Stimulated activated CD8-positive, alpha-beta memory T cell treated with anti-CD3 and anti-CD28 coated beads, Interleukin-7, amount 100 ng/mL, for 48 hours (primary cell): ENCODE measurements at regions not wholly inside any gene's neighbourhood (a gene's known extent, or its start where the extent isn't known, plus 50 kb on each side); places are given as distances from the start of the nearest gene placed in this dataset.
"Not testable (repeated sequence)": the region's sequence is repeated elsewhere in the genome, so short reads cannot be mapped to it uniquely, and the experiment has no call there.

ENCODE experiments used
- DNase-seq, 2 donors: peaks; one replicate each; pipeline ENCODE4 v3.0.0-alpha.2; 2020; ENCODE audit warnings: low read depth in 1 of 2; ENCODE audit errors: extremely low read depth in 1 of 2

GRCh38 chr3:168802766-168803165 lies 707.0 kb upstream of the GOLIM4 start:
- DNase-seq = no peak

GRCh38 chr3:168801794-168802193 lies 706.1 kb upstream of the GOLIM4 start:
- no peak for DNase-seq

GRCh38 chr3:168796339-168796738 lies 700.6 kb upstream of the GOLIM4 start:
- DNase-seq = no peak

GRCh38 chr3:168794427-168794826 lies 698.7 kb upstream of the GOLIM4 start:
- DNase-seq = no peak

GRCh38 chr3:168782193-168782592 lies 686.5 kb upstream of the GOLIM4 start:
- DNase-seq = no peak

GRCh38 chr3:168779970-168780645 lies 684.4 kb upstream of the GOLIM4 start:
- DNase-seq = not testable (repeated sequence)

GRCh38 chr3:168753724-168754123 lies 658.0 kb upstream of the GOLIM4 start:
- no peak for DNase-seq

GRCh38 chr3:168752339-168752738 lies 656.6 kb upstream of the GOLIM4 start:
- no peak for DNase-seq

- no peak for DNase-seq
Measured at GRCh38 chr3:168747697-168748096, 652.0 kb upstream of the GOLIM4 start.

GRCh38 chr3:168738527-168739325 lies 643.0 kb upstream of the GOLIM4 start:
- no peak for DNase-seq

- no peak for DNase-seq
Measured at GRCh38 chr3:168736202-168736601, 640.5 kb upstream of the GOLIM4 start.

GRCh38 chr3:168730073-168730472 lies 634.3 kb upstream of the GOLIM4 start:
- DNase-seq = no peak

GRCh38 chr3:168722091-168722490 lies 626.4 kb upstream of the GOLIM4 start:
- no peak for DNase-seq

- no peak for DNase-seq
Measured at GRCh38 chr3:168714609-168715240, 619.0 kb upstream of the GOLIM4 start.

- DNase-seq = no peak
Measured at GRCh38 chr3:168709073-168709472, 613.3 kb upstream of the GOLIM4 start.

GRCh38 chr3:168707900-168708299 lies 612.2 kb upstream of the GOLIM4 start:
- DNase-seq = no peak

- no peak for DNase-seq
Measured at GRCh38 chr3:168705412-168705811, 609.7 kb upstream of the GOLIM4 start.

- DNase-seq = no peak
Measured at GRCh38 chr3:168696051-168696450, 600.3 kb upstream of the GOLIM4 start.

- DNase-seq = no peak
Measured at GRCh38 chr3:168693870-168694269, 598.1 kb upstream of the GOLIM4 start.

GRCh38 chr3:168688267-168688666 lies 592.5 kb upstream of the GOLIM4 start:
- no peak for DNase-seq

GRCh38 chr3:168684519-168684918 lies 588.8 kb upstream of the GOLIM4 start:
- no peak for DNase-seq

GRCh38 chr3:168678730-168679129 lies 583.0 kb upstream of the GOLIM4 start:
- no peak for DNase-seq
